WERI-Rb-1 (cell line): ENCODE measurements at regions not wholly inside any gene's neighbourhood (a gene's known extent, or its start where the extent isn't known, plus 50 kb on each side); places are given as distances from the start of the nearest gene placed in this dataset.

Source experiments
- DNase-seq: peaks from one replicate; pipeline ENCODE4 v3.0.0-alpha.2; 2020
- H3K27ac ChIP-seq: fragments of 250-450 bp; sonication (Bioruptor Pico); 2 replicates; pipeline ENCODE4 v1.5.1; 2020; ENCODE audit warnings: mild to moderate bottlenecking, moderate library complexity
- H3K27me3 ChIP-seq: fragments of 250-450 bp; sonication (Bioruptor Pico); 2 replicates; pipeline ENCODE4 v1.5.1; 2021; ENCODE audit warnings: mild to moderate bottlenecking, low read depth, moderate library complexity; ENCODE audit not compliant: insufficient read depth, severe bottlenecking
- H3K36me3 ChIP-seq: fragments of 250-450 bp; sonication (Bioruptor Pico); 2 replicates; pipeline ENCODE4 v1.5.1; 2020; ENCODE audit warnings: mild to moderate bottlenecking, moderate library complexity
- H3K4me3 ChIP-seq: 2 replicates; pipeline ENCODE4 v1.5.1; 2011; ENCODE audit warnings: low read depth, mild to moderate bottlenecking, control low read depth, low read length
- H3K9me3 ChIP-seq: fragments of 250-450 bp; sonication (Bioruptor Pico); 2 replicates; pipeline ENCODE4 v1.5.1; 2021; ENCODE audit warnings: mild to moderate bottlenecking, moderate library complexity; ENCODE audit not compliant: severe bottlenecking
- TF ChIP-seq, protein P1 (sequence below): IDR thresholded peaks from 2 replicates; pipeline ENCODE4 v1.5.1; 2011; ENCODE audit warnings: low read depth, mild to moderate bottlenecking, control low read depth, inconsistent platforms, low read length

DNA sequence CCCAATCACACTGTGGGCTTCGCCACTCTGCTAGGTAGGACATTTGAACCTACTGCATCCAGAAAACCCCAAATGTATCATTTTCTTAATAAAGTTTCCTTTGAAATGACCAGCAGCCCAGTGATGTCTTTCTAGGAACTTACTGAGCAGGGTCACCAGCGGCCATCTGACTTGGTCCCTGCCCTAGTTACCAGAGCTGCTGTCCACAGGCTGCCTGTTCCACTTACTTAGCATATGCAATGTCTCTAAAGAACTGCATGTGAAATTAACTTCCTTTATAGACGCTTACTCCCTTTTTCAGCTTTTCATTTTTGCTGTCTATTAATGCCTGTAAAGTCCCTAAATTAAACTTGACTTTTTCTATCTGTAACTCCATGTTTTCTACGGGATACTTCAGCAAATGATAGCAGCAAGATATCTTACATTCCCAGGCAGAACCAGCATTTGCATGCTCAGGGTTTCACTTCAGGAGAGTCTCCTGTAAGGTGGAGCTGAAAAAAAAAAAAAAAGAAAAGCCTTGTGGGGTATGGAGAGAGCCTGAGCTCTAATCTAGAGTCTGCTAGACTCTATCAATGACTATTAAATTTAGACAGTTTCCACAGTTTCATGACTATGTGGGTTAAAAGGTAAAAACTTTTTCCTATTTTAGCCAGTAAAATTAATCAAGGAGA, 125.0 kb downstream of the FAT3 start:
- Histone ChIP-seq H3K36me3 (no peaks in the 10 kb centered on the region), H3K9me3 (no peaks in the 10 kb centered on the region), H3K27ac (no peak overlapping the region), H3K27me3 (no peaks in the 10 kb centered on the region), H3K4me3 (no peak overlapping the region)
- TF ChIP-seq, protein P1, sequence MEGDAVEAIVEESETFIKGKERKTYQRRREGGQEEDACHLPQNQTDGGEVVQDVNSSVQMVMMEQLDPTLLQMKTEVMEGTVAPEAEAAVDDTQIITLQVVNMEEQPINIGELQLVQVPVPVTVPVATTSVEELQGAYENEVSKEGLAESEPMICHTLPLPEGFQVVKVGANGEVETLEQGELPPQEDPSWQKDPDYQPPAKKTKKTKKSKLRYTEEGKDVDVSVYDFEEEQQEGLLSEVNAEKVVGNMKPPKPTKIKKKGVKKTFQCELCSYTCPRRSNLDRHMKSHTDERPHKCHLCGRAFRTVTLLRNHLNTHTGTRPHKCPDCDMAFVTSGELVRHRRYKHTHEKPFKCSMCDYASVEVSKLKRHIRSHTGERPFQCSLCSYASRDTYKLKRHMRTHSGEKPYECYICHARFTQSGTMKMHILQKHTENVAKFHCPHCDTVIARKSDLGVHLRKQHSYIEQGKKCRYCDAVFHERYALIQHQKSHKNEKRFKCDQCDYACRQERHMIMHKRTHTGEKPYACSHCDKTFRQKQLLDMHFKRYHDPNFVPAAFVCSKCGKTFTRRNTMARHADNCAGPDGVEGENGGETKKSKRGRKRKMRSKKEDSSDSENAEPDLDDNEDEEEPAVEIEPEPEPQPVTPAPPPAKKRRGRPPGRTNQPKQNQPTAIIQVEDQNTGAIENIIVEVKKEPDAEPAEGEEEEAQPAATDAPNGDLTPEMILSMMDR, result no peak
- DNase-seq, result no peak

DNA sequence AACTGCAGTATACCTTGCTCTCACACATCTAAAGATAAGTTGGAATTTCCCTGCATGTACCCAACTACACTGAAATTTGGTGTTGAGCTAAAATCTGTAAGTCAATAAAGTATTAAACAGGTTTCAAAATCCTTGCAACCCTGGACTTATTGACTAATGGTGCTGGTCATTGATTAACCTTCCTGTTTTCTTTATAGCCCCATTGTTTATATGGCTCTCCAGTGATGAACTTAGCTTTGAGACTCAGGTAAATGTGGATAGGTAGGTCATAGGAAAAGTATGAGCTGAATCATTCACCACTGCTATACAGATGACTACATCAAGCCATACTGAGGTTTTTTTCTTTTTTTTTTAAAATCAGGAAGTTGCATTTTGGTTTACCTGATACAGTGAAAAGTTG, 132.7 kb downstream of the FAT3 start:
- H3K9me3 ChIP-seq, result no peaks in the 10 kb centered on the region
- no peak overlapping the region for H3K27ac ChIP-seq
- no peak overlapping the region for H3K4me3 ChIP-seq
- H3K27me3 ChIP-seq, result no peaks in the 10 kb centered on the region
- TF ChIP-seq, protein P1, result no peak
- no peaks in the 10 kb centered on the region for H3K36me3 ChIP-seq
- DNase-seq, result no peak

DNA sequence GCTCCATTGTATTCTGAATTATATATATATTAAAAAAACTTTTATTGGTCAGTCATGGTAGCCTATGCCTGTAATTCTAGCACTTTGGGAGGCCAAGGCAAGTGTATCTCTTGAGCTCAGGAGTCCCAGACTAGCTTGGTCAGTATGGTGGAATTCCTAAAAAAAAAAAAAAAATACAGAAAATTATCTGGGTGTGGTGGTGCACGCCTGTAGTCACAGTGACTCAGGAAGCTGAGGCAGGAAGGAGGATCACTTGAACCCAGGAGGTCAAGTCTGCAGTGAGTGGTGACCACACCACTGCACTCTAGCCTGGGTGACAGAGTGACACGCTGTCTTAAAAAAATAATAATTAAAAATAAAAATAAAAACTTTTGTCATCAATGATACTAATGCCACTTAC, 133.2 kb downstream of the FAT3 start:
- Histone ChIP-seq H3K9me3 (no peaks in the 10 kb centered on the region), H3K36me3 (no peaks in the 10 kb centered on the region), H3K4me3 (no peak overlapping the region), H3K27ac (no peak overlapping the region), H3K27me3 (no peaks in the 10 kb centered on the region)
- no peak for DNase-seq
- TF ChIP-seq, protein P1, result no peak

DNA sequence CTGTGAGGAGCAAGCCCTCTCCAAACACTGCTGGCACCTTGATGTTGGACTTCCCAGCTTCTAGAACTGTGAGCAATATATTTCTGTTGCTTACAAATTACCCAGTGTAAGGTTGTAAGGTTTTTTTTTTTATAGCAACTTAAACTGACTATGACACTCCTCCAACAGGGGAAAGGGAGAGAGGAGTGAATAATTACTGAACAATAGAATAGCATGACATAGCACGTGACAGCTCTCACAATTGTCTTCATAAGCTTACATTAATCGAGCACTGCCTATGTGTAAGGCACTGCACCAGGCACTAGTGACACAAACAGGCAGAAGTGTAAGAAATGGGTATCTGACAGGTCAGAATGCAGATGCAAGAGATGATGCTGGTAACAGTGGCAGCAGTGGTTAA, 136.9 kb downstream of the FAT3 start:
- no peak for DNase-seq
- Histone ChIP-seq H3K27me3 (no peaks in the 10 kb centered on the region), H3K27ac (no peak overlapping the region), H3K9me3 (no peaks in the 10 kb centered on the region), H3K36me3 (no peaks in the 10 kb centered on the region), H3K4me3 (no peak overlapping the region)
- TF ChIP-seq, protein P1, result no peak

DNA sequence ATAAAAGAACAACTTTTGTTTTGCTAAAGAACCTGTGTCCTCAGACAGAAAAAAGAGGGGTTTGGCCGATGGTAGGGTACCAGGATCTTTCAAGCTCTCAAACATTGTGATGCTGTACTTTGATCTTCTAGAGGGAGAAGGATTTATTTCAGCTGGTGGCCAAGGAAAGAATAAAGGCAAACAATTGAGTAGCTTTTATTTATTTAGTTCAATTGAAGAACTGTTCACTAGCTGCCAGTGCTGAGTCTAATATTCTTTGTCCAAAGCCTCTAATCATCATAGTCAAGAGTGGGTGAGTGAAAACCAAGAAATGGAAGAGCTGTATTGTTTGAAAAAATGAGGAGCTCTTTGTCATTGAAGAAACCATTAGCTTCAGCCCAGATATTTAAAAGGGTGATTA, 138.4 kb downstream of the FAT3 start:
- TF ChIP-seq, protein P1, result no peak

DNA sequence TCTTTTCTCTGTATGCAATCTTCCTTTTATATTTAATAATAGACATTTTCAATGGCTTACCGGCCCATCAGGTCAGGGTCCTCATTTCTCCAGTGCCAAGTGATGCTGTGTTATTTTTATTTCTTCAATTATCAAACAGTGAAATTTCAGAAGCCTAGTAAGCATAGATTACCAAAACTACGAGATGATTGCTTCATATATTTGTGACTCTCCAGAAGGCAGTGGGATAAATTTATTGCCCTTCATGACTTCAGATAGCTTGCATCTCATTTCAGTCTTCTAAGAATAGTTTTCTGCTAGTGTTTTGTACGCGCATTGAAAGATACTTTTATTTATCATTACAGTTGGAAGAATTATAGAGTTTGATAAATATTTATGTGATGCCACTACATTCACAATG, 139.6 kb downstream of the FAT3 start:
- H3K36me3 ChIP-seq, result no peaks in the 10 kb centered on the region
- no peak overlapping the region for H3K27ac ChIP-seq
- TF ChIP-seq, protein P1, result no peak
- H3K4me3 ChIP-seq, result no peak overlapping the region
- no peak for DNase-seq
- H3K9me3 ChIP-seq, result no peaks in the 10 kb centered on the region
- no peaks in the 10 kb centered on the region for H3K27me3 ChIP-seq

More for the DNA sequence above, 138.4 kb downstream of the FAT3 start:
- Histone ChIP-seq H3K36me3 (no peaks in the 10 kb centered on the region), H3K27me3 (no peaks in the 10 kb centered on the region), H3K9me3 (no peaks in the 10 kb centered on the region), H3K27ac (no peak overlapping the region), H3K4me3 (no peak overlapping the region)
- no peak for DNase-seq
